ENCODE measurements at regions not wholly inside any gene's neighbourhood (a gene's known extent, or its start where the extent isn't known, plus 50 kb on each side); places are given as distances from the start of the nearest gene placed in this dataset.

DNA sequence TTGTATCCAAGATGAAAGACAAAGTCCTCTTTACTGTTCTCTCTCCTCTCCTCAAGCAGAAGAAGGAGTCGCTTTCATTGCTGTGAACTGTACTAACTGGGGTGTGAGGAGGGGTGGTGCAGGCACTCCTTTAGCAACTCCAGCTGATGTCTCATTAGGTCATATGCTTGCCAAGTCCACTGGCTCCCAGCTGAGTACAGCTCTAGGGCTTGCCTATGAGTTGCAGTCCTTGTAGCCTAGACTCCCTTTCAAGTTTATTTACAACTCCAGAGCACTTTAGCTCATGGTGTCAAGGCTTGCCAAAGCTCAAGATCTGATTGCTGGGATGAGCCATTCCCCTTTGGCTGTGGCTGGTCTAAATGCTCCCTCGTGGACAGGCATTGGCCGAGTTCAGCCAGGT, 55.1 kb upstream of the PDGFD start:
- no peak for TF ChIP-seq MEF2D (tag; conservative IDR thresholded peaks at IDR 0.05; ENCODE audit: low read depth)
- TF ChIP-seq, protein P1, sequence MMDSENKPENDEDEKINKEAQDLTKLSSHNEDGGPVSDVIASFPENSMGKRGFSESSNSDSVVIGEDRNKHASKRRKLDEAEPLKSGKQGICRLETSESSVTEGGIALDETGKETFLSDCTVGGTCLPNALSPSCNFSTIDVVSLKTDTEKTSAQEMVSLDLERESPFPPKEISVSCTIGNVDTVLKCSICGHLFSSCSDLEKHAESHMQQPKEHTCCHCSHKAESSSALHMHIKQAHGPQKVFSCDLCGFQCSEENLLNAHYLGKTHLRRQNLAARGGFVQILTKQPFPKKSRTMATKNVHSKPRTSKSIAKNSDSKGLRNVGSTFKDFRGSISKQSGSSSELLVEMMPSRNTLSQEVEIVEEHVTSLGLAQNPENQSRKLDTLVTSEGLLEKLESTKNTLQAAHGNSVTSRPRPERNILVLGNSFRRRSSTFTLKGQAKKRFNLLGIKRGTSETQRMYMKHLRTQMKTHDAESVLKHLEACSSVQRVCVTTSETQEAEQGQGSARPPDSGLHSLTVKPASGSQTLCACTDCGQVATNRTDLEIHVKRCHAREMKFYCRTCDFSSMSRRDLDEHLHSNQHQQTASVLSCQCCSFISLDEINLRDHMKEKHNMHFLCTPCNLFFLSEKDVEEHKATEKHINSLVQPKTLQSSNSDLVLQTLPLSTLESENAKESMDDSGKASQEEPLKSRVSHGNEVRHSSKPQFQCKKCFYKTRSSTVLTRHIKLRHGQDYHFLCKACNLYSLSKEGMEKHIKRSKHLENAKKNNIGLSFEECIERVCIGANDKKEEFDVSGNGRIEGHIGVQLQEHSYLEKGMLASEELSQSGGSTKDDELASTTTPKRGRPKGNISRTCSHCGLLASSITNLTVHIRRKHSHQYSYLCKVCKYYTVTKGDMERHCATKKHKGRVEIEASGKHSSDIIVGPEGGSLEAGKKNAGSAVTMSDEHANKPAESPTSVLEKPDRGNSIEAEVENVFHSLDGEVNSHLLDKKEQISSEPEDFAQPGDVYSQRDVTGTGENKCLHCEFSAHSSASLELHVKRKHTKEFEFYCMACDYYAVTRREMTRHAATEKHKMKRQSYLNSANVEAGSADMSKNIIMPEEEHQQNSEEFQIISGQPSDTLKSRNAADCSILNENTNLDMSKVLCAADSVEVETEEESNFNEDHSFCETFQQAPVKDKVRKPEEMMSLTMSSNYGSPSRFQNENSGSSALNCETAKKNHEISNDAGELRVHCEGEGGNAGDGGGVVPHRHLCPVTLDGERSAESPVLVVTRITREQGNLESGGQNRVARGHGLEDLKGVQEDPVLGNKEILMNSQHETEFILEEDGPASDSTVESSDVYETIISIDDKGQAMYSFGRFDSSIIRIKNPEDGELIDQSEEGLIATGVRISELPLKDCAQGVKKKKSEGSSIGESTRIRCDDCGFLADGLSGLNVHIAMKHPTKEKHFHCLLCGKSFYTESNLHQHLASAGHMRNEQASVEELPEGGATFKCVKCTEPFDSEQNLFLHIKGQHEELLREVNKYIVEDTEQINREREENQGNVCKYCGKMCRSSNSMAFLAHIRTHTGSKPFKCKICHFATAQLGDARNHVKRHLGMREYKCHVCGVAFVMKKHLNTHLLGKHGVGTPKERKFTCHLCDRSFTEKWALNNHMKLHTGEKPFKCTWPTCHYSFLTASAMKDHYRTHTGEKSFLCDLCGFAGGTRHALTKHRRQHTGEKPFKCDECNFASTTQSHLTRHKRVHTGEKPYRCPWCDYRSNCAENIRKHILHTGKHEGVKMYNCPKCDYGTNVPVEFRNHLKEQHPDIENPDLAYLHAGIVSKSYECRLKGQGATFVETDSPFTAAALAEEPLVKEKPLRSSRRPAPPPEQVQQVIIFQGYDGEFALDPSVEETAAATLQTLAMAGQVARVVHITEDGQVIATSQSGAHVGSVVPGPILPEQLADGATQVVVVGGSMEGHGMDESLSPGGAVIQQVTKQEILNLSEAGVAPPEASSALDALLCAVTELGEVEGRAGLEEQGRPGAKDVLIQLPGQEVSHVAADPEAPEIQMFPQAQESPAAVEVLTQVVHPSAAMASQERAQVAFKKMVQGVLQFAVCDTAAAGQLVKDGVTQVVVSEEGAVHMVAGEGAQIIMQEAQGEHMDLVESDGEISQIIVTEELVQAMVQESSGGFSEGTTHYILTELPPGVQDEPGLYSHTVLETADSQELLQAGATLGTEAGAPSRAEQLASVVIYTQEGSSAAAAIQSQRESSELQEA (IDR thresholded peaks at IDR 0.05; ENCODE audit: low read depth) = no peak
- TF ChIP-seq NFIC (IDR thresholded peaks at IDR 0.05) = no peak
- no peak for TF ChIP-seq TEAD1 (CRISPR knock-in tag; IDR thresholded peaks at IDR 0.05)
- TF ChIP-seq EGR1 (conservative IDR thresholded peaks at IDR 0.05) = no peak
- no peak for TF ChIP-seq NR1H2 (CRISPR knock-in tag; IDR thresholded peaks at IDR 0.05)
- no peak for TF ChIP-seq IFI16 (CRISPR knock-in tag; IDR thresholded peaks at IDR 0.05)
- no peak for TF ChIP-seq SIRT6 (IDR thresholded peaks at IDR 0.05; ENCODE audit: low read depth, low read length)
- TF ChIP-seq, protein P2, sequence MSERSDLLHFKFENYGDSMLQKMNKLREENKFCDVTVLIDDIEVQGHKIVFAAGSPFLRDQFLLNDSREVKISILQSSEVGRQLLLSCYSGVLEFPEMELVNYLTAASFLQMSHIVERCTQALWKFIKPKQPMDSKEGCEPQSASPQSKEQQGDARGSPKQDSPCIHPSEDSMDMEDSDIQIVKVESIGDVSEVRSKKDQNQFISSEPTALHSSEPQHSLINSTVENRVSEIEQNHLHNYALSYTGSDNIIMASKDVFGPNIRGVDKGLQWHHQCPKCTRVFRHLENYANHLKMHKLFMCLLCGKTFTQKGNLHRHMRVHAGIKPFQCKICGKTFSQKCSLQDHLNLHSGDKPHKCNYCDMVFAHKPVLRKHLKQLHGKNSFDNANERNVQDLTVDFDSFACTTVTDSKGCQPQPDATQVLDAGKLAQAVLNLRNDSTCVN (CRISPR knock-in tag; IDR thresholded peaks at IDR 0.05) = no peak
- TF ChIP-seq, protein P3, sequence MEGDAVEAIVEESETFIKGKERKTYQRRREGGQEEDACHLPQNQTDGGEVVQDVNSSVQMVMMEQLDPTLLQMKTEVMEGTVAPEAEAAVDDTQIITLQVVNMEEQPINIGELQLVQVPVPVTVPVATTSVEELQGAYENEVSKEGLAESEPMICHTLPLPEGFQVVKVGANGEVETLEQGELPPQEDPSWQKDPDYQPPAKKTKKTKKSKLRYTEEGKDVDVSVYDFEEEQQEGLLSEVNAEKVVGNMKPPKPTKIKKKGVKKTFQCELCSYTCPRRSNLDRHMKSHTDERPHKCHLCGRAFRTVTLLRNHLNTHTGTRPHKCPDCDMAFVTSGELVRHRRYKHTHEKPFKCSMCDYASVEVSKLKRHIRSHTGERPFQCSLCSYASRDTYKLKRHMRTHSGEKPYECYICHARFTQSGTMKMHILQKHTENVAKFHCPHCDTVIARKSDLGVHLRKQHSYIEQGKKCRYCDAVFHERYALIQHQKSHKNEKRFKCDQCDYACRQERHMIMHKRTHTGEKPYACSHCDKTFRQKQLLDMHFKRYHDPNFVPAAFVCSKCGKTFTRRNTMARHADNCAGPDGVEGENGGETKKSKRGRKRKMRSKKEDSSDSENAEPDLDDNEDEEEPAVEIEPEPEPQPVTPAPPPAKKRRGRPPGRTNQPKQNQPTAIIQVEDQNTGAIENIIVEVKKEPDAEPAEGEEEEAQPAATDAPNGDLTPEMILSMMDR (IDR thresholded peaks at IDR 0.05 in 2 of 3, conservative IDR thresholded peaks at IDR 0.05 in 1 of 3; ENCODE audit: insufficient read depth in 2 of 3, low read depth in 1 of 3, low read length in 3 of 3) = no peak
- TF ChIP-seq ZNF644 (tag; IDR thresholded peaks at IDR 0.05; ENCODE audit: low read depth) = no peak
- no peak for TF ChIP-seq TEAD4 (IDR thresholded peaks at IDR 0.05; ENCODE audit: low read length)
- TF ChIP-seq TEAD4 (CRISPR knock-in tag; IDR thresholded peaks at IDR 0.05; ENCODE audit: borderline replicate concordance) = no peak
- no peak for TF ChIP-seq NFXL1 (CRISPR knock-in tag; IDR thresholded peaks at IDR 0.05)

All from K562 (cell line).